SKM-1 treated with dmso at 0.1 percent for 144 hours (cell line): ENCODE measurements at regions not wholly inside any gene's neighbourhood (a gene's known extent, or its start where the extent isn't known, plus 50 kb on each side); places are given as distances from the start of the nearest gene placed in this dataset.
A peak's percentile ranks its signal among the peaks of the same experiment; 100 is the strongest.
"Not testable (repeated sequence)": the region's sequence is repeated elsewhere in the genome, so short reads cannot be mapped to it uniquely, and the experiment has no call there.

Experiments
- DNase-seq: peaks from one replicate; lab custom pipeline; 2025; ENCODE audit not compliant: unreplicated experiment; lab: John Stamatoyannopoulos, UW

- DNase-seq, result no peak
Observed at GRCh38 chr4:14340321-14340720, 662.0 kb upstream of the CPEB2 start.

- DNase-seq, result no peak
Observed at GRCh38 chr4:14343961-14344360, 658.3 kb upstream of the CPEB2 start.

- DNase-seq, result peak; percentile 21
Observed at GRCh38 chr4:14345356-14345775, 656.9 kb upstream of the CPEB2 start.

GRCh38 chr4:14347526-14347925, 654.8 kb upstream of the CPEB2 start:
- DNase-seq, result no peak

GRCh38 chr4:14348506-14348905, 653.8 kb upstream of the CPEB2 start:
- no peak for DNase-seq

- not testable (repeated sequence) for DNase-seq
Observed at GRCh38 chr4:14358544-14359160, 643.6 kb upstream of the CPEB2 start.

GRCh38 chr4:14359991-14360390, 642.3 kb upstream of the CPEB2 start:
- DNase-seq, result no peak

GRCh38 chr4:14361084-14361483, 641.2 kb upstream of the CPEB2 start:
- DNase-seq, result no peak

GRCh38 chr4:14362385-14362784, 639.9 kb upstream of the CPEB2 start:
- DNase-seq, result no peak

- no peak for DNase-seq
Observed at GRCh38 chr4:14364953-14365536, 637.2 kb upstream of the CPEB2 start.

- no peak for DNase-seq
Observed at GRCh38 chr4:14368391-14368790, 633.9 kb upstream of the CPEB2 start.

GRCh38 chr4:14371131-14371530, 631.1 kb upstream of the CPEB2 start:
- DNase-seq, result no peak

- DNase-seq, result no peak
Observed at GRCh38 chr4:14375816-14376215, 626.5 kb upstream of the CPEB2 start.

GRCh38 chr4:14379183-14379582, 623.1 kb upstream of the CPEB2 start:
- DNase-seq, result no peak

GRCh38 chr4:14383652-14384051, 618.6 kb upstream of the CPEB2 start:
- DNase-seq, result no peak

- no peak for DNase-seq
Observed at GRCh38 chr4:14384824-14385223, 617.5 kb upstream of the CPEB2 start.

- DNase-seq, result no peak
Observed at GRCh38 chr4:14386196-14386595, 616.1 kb upstream of the CPEB2 start.

GRCh38 chr4:14387647-14388046, 614.6 kb upstream of the CPEB2 start:
- DNase-seq, result no peak

- DNase-seq, result no peak
Observed at GRCh38 chr4:14392378-14392777, 609.9 kb upstream of the CPEB2 start.

GRCh38 chr4:14396183-14396582, 606.1 kb upstream of the CPEB2 start:
- no peak for DNase-seq

GRCh38 chr4:14399848-14400247, 602.4 kb upstream of the CPEB2 start:
- DNase-seq, result no peak

- DNase-seq, result peak; percentile 17
Observed at GRCh38 chr4:14400307-14400706, 602.0 kb upstream of the CPEB2 start.

GRCh38 chr4:14403132-14403531, 599.1 kb upstream of the CPEB2 start:
- no peak for DNase-seq
